GM21367 (cell line): ENCODE measurements at regions not wholly inside any gene's neighbourhood (a gene's known extent, or its start where the extent isn't known, plus 50 kb on each side); places are given as distances from the start of the nearest gene placed in this dataset.

Source experiments
- ATAC-seq: cut with Tn5 transposase; IDR thresholded peaks from one replicate; pipeline ENCODE4 v1.9.1; 2021; ENCODE audit not compliant: unreplicated experiment

DNA sequence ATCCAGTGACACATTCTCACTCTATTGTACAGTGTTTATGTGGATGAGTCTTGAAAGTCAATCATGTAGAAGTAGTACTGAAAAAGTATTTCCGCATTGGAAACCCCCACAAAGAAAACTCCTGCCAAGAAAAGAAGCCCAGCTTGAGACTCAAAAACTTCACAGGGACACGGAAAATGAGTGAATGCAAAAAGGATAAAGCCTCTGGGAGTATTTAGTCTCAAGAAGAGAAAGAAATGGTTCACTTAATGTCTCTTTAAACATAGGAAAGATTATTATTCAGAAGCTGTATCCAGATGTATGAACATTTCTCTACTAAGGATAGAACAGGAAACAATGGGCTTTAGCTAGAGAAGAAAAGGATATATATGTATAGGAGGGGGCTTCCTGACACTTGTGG lies 304.5 kb downstream of the BARHL2 start:
- ATAC-seq: no peak

DNA sequence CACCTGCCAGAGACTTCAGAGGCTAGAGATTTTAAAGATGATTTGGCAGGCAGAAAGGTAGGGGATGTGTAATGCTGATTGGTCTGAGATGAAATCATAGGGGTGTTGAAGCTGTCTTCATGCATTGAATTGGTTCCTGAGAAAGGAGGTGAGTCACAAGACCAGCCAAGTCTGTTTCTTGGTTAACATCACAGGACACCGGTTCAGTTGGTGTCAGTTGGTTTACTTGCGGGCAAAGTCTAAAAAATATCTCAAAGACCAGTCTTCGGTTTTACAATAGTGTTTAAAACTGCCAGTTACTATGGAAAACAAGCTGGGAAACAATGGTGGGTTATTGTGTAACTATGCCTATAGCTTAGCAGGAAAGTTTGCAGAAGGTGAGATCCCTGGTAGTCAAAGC lies 305.9 kb downstream of the BARHL2 start:
- ATAC-seq: no peak

DNA sequence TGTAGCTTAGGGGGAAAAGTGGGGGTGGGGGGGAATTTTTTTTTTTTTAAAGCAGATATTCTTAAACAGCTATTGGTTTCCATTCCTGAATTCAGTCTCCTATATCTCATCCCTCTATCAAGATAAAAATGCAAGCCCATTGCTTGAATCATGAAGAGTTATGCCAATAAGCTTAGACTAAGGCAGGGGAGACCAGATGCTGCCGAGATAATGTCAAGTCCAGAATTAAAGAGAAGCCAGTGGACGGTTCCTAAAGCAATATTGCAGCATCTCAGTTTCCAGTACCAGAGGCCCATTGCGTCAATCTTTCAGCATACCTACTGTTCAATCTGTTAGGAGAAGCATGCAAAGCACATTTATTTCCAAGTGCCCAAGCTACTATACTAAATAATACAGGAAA lies 309.4 kb downstream of the BARHL2 start:
- no peak for ATAC-seq

DNA sequence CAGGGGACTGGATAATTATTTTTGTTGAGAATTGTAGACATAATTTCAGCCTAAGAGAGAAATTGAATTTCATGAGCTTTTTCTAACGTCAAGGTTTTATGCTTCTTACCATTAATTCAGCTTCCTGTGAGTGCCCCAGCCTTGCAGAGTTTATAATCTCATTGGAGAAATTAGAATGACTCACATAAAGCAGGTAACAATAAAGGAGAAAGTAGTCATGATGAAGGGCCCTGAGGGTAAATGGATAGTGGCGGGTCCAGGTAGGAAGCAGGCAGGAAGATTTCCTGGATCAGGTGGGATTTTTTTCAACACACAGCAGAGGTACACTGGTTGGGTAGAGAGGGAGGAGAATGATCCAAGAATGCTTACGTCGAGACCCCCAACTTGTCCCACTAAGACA lies 311.4 kb downstream of the BARHL2 start:
- no peak for ATAC-seq

DNA sequence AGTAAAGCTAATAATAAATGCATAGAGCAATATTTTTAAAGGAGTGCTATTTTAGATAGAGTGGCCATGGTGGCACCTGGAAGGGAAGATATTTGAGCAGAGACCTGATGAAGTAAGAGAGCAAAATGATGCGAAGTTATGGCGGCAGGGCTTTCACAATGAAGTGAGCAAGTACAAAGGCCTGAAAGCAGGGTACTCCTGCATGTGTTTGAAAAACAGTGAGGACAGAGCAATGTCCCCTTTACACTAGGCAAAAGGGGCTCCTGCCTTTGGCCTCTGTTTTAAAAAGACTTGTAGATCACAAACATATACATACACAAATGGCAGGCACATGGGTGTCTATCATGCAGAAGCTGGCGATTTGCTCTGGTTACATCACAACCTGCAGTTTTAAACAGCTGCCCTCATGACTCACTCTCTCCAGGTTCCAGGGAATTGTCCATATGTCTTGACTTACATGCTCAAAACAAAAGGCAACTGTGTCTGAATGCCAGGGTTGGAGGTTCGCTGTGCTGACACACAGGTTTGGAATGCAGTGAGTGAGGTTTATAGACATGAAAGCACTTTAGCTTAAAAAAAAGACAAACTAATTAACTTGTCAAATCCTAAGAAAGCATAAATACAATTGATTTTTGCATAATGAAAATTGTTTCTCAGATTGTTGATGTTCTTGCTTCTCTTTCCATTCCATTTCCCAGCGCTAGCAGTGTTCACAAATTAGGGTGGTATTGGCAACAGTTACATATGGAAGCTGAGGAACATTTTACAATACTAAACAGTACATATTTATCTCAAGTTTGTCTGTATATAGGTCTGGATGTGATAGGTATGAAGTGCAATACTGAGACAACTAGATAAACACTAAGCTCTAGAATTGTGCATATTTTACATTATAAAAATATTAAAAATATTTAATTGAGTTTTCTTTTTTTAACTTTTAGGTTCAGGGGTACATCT lies 313.9 kb downstream of the BARHL2 start:
- ATAC-seq: no peak

DNA sequence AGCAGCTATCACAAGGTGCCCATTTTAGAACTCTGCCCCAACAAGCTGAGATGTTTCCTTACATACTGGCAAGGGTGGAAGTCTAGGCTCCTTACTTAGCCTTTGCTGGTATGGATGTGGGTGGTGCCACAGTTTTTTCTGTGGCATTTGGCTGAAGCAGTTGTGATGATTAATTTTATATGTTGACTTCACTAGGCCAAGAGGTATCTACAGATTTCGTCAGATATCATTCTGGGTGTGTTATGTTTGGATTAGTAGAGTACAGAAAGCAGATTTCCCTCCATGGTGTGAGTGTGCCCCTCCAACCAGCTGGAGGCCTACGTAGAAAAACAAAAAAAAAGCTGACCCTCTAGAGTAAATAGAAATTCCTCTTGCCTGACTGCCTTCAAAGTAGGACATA lies 317.0 kb downstream of the BARHL2 start:
- no peak for ATAC-seq

DNA sequence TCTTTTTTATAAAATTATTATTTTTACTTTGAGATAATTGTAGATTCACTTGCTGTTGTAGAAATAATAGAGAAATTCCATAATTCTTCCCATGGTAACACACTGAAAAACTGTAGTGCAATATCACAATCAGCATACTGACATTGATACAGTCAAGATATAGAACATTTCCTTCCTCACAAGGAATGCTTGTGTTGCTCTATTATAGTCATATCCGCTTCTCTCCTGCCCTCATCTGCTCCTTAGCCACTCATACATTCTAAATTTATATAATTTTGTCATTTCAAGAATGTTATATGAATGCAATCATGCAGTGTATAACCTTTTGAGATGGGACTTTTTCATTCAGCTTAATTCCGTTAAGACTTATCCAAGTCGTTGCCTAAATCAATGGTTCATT lies 320.2 kb downstream of the BARHL2 start:
- ATAC-seq: no peak

DNA sequence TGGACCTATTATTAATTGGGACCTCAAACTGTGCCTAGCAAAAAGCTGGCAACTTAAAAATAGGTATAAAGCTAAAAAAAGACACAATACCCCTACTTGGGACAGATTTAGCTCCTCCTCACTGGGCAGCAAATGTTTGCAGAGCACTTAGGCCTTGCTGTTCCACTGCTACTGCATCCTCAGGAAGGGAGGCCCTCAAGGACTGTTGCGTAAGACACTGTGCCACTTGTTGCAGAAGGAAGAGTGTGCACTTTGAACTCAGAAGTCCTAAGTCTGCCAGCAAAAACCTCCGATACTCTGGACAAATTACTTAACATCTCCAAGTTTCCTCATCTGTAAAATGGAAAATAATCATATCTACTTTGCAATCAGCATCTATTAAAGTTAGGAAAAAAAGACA lies 322.9 kb downstream of the BARHL2 start:
- no peak for ATAC-seq

DNA sequence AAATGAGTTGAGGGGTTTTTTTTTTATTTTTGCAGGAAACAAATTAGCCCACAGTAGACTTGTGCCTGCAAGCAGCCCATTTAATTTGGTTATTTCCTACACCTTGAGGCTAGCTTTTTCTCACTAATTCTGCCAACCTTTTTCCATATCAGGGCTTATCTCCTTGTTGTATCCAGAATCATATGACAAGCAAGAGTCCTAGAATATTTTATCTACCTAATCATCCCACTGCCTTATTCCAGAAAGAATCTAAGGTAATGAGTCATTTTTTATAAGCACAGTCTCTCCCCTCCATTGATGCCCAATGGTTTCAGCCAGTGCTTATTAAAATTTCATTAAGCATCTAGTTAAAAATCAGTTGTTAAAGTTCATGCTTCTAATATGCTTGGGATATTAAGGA lies 324.1 kb downstream of the BARHL2 start:
- no peak for ATAC-seq

DNA sequence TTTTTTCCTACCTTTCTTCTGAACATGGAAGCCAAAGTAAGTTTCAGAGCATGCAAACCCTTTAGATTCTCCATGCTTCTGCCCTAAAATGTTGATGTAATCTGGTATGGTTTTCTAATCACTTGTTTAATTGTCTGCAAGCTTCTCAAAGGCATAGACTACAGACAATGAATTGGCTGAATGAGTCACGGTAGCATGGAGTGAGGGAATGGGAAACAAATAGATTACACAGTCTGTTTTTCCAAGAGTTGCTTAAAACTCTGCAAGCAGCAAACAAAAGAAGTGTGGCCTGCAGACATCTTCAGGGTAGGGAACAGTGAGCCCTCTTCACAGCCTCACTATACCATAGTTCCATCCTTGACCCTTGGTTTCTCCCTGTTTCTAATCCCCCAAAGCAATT lies 326.0 kb downstream of the BARHL2 start:
- ATAC-seq: no peak

DNA sequence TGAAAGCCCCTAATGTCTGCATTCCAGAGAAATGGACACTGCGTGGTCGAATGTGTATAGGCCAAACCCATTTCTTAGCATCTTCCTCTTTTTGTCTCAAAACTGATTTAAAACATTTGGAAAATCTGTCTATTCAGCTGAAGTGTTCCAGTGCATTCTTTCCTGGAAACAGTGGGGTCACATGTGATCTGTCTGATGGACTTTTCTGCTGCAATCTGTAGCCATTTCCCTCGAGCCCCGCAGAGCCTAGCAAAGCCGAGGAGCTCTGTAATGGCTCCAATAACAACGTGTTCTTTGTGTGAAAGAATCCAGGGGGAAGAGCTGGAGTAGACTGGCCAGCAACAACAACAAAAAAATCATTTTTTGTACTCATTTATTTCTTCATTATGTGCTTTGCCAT lies 329.3 kb downstream of the BARHL2 start:
- no peak for ATAC-seq

DNA sequence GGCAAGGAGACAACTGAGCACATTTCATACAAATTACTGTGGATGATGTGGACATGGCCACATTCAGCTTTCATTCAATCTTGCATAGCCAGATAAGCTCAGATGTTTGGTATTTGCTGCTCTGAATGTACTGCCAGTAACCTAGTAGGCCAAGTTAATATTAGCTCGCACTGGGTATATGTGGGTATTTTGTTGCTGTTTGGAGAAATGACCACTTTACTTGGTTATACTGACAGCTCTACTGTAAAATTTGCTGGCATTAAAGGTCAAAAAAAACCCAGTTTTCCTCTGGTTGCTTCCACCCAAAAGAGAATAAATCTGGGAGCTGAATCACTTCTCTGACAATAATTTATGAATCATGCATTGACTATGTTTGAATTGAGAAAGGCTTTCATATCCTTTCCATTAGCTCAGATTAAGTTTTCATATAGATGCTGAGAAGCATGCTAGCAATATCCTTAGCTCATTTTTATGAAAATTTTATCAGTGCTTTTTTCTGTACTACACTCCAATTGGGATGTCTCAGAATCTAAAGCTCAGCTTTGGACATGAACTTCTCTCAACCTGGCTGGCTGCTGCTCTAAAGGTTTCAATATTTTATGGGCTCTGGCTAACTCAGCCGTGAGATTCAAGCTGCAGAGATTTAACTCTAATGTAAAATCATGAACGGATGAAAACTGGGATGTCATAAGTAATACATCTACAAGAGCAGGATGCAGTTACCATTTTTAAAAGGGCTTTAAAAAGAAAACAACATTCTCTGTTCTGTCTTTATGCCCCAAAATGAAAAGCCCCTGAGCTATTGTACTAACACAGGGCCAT lies 330.0 kb downstream of the BARHL2 start:
- no peak for ATAC-seq

DNA sequence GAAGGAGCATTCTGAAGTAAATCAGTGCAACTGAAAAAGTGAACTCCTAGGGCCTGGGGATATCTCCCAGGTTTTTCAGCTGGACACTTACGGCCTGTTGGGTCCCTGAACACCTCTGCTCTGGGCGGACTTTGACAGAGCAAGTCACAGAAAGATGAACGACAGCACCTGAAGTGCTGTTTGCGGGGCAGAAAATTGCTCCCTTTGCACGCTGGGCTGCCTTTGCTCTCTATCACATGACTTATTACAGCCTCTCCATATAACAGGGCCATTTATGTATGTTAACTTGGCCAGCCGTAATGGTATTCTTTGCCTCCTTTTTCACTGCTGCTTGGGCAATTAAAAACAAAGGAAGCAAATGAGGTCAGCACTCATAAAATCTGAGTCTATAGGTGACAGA lies 332.9 kb downstream of the BARHL2 start:
- no peak for ATAC-seq

DNA sequence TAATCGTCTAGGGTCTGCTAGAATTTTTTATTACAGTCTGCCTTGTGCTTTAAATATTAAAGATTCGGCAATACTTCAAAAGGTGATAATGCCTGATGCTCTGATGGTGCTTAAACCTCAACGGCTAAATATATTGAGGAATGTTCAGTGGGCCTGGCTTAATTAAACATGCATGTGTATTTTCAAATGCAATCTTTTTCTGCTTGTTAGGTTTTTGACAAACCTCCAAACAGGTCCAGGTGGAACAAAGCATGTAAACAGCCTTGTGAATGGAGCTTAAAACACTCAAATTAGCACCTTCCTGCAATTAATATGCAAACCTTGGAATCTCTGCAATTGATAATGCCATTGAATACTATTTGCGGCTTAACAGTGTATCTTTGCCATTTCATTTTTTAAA lies 334.9 kb downstream of the BARHL2 start:
- ATAC-seq: no peak

DNA sequence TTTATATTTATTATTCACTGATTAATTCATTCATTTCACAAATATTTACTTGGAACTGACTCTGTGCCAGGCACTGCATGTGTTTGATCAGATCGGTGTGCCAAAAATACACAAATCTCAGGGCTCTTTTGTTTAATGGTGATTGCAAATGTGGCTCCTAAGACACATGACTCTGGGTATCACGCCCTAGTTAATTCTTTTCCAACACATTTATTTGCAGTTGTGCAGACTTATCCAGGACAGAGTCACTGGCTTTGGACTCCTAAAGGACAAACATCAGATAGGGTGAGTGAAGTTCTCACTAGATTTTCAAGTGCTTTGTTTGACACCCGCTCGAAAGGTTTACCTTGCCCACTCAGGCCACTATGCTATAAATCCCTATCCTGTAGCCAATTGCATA lies 335.5 kb downstream of the BARHL2 start:
- no peak for ATAC-seq

DNA sequence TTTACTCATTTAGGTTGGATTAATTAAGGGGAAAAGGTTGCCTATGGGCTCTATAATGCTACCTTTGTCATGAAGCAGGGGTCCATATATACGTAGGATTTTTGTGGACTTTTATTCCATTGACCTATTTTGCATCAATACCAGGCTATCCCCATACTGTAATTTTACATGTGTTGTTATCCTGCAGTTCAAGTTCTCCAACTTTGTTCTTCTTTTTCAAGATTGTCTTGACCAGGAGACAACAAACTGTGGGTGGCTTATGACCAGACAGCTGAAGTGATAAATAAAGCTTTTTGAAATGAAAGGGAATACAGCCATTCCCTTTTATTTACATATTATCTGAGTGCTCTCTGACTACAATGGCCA lies 345.7 kb downstream of the BARHL2 start:
- no peak for ATAC-seq

DNA sequence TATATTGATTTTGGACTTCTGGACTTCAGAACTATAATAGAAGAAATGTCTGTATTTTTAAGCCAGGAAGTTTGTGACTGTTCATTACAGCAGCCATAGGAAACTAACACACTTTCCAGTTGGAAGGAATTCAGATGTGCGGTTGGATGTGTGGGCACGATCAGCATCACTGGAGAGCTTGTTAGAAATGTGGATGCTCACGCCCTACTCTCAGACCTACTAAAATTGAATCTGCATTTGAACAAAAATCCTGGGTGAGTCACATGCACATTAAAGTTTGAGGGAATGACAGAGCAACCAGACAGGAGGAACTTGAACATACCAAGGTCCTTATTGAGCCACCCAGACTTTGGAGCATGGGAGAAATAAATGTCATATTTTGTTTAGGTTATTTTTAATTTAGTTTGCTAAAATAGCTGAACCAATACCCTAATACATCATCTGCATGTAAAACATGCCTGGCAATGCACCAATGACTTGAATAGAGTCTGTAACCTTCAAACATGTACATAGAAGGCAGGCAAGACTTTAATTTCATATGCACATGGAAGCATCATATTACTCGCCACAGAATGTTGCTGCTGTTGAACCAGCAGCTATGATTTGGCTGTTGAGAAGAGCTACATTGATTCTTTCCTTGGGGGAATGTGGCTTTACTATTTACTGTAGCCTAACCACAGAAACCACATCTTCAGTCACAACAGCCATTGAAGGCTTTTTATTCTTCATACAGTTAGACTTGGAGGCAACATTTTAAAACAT lies 346.2 kb downstream of the BARHL2 start:
- no peak for ATAC-seq

DNA sequence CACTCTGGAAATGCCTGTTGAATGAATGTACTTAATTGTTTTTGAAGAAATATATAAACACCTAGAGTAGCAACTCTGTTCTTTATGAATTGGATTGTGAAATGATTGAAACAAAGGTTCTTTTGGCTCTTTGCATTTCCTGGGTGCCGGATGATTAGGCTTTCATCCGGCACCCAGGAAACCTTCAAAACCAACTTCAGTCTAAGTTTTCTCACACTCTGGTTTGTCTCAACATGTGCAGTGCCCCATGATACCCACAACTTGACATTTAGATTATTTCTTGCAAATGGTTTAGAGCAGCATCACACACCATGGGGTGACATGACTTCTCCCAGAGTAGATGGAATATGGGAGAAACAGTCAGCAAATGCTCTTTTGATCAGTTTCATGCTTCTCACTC lies 354.9 kb downstream of the BARHL2 start:
- ATAC-seq: no peak

DNA sequence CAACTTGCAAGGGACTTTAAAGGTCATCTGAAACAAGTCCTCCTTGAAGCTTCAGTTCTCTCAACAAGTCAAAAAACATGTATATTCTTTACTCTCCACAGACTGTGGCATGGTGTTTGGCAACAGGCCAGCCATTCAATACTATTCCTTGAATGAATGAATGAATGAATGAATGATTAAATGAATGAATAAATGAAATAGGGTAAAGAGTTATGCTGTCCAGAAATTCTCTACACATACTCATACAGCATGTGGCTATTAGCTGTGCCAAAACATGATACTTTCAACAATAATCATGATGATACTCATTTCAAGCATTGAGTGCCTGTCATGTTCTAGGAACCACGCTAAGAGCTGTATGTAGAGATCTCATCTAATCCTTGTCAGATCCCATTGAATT lies 356.1 kb downstream of the BARHL2 start:
- no peak for ATAC-seq

DNA sequence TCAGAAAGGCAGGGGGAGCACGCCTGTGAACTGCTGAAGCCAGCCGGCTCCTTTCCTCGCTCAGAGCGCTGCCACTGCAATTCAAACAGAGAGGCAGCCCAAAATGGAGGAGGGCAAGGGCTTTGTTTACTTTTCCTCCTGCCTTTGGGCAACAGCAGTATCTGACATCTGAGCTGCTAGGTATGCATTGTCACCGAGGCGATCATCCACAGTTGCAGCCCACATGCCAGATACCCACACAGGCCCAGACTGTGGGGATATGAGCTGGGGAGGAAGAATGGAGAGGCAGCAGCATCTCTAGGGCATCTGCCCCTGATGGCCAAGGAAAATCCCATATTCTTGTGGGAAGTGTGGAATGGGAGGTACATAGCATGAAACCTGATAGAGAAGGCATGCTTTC lies 357.1 kb downstream of the BARHL2 start:
- ATAC-seq: no peak

DNA sequence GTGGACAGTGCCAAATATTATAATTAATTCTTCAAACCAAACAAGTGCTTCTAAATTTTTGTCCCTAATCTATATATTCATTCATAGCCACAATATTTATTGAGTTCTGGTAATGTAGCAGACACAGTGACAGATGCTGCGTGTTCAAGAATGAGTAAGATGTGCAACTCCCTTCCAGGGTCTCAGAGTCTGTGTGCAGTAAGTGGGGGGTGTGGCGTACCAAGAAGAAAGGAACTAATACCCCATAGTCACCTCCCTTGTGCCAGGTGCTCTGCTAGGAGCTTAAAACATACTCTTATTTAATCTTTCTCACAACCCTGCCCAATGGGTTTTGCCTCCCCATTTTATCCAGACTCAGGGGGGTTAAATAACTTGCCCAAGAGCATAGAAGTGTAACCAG lies 358.7 kb downstream of the BARHL2 start:
- no peak for ATAC-seq

DNA sequence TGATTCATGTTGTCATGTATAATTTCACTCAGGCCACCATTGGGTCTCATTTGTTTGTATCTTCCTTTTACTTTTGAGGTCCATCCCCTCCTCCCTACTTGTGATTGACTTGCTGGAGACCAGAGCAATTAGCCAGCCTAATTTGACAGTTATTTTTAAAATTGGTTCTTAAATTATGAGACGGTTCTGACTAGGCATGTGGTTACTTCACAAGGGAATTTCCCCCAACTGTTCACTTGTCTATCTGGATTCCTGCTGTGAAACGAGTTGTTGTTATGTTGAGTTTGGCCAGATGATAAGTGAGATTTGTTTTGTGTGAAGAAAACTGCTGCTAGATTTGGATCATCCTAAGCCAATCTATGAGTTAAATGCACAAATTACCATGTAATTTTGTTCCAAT lies 359.1 kb downstream of the BARHL2 start:
- ATAC-seq: no peak
